Right ventricle myocardium superior (tissue), 1 donor: ENCODE measurements at regions not wholly inside any gene's neighbourhood (a gene's known extent, or its start where the extent isn't known, plus 50 kb on each side); places are given as distances from the start of the nearest gene placed in this dataset.

Experiments
- ATAC-seq: fragments of 200-7000 bp; cut with Tn5 transposase; one replicate; pipeline ENCODE4 v1.9.1; 2020; ENCODE audit warnings: mild to moderate bottlenecking; ENCODE audit not compliant: poor library complexity
- DNase-seq: peaks from one replicate; pipeline ENCODE4 v3.0.0-alpha.2; 2020
- intact Hi-C: fragments of 100-400 bp; cut with DNase I; formaldehyde crosslinking; loops from one replicate; pipeline ENCODE4 v1.11.2; 2022
- donor health status: DM: no; HTN: yes; CAD: no; lungs with severe emphysema.

- intact Hi-C loops, result no loop called here
- no peak for DNase-seq
- no peak for ATAC-seq
Observed at GRCh38 chr3:5791558-5791957, 604.1 kb downstream of the EDEM1 start.

GRCh38 chr3:5796541-5796940 is 609.0 kb downstream of the EDEM1 start:
- ATAC-seq (no peak), DNase-seq (no peak)
- intact Hi-C loops, result no loop called here

DNA sequence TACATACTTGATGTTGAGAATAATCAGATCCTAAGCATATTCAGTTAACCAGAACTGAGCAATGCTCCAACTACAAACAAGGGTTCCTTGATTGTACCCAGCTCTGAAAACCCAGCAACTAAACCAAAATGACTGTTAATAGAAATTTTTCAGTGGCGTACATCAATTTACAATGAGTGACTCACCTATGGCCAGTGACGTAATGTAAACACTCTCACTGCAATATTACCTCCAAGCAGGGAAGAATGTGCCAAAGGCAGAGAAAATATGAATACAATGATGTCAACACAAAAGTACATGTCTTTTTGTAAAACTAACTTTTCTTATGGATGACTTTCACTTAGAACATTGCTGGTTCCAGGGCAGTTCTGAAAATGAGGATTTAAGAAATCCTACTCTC is 611.3 kb downstream of the EDEM1 start:
- DNase-seq (no peak), ATAC-seq (no peak)
- intact Hi-C loops, result no loop called here

- DNase-seq (no peak), ATAC-seq (no peak)
- intact Hi-C loops, result no loop called here
Observed at GRCh38 chr3:5799398-5799797, 611.9 kb downstream of the EDEM1 start.

- ATAC-seq (no peak), DNase-seq (no peak)
- intact Hi-C loops, result no loop called here
Observed at GRCh38 chr3:5800965-5801364, 613.5 kb downstream of the EDEM1 start.

DNA sequence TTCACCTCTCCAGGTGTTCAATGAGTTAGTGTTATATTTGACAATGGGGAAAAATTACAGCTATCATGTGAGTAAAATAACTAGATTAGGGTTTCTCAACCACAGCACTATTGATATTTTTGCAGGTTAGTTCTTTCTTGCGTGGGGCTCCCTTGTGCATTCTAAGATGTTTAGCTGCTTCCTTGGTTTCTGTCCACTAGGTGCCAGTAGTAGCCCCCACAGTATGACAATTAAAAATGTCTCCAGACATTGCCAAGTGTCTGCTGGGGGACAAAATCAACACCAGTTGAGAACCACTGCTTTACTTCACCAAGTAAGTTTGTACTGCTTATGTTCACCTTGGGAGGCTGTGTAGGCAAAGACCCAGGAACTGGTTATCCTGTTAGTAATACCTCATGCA is 618.7 kb downstream of the EDEM1 start:
- ATAC-seq, result no peak
- intact Hi-C loops, result no loop called here

DNA sequence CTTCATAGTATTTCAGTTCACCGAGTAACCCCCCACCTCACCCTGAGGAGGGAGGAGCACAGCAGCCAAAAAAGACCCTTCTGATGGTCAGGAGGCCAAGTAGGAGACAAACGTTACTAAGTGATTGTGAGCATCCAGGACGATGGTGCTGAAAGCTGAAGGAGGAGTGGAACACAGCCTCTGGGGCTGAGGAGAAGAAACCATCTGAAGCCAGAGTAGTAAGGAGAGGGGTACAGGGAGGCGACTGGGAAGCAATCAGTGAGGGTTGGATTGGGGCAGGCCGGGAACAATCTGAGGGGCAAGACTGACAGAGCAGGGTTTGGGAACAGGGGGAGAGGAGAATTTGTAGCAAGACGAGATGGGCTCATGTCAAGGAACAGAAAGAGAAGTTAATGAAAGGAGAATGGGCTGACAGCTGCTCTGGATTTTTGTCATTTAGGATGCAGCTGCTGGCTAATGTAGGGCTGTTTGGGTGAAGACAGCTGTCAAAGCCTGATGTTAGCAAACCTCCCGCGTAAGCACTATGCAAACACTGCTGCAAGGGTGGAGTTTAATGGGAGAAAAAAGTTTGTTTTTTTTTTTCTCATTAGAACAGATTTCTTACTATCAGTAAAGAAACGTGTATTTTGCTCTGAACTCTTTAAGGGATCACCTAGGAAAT is 622.2 kb downstream of the EDEM1 start:
- intact Hi-C loops, result no loop called here
- ATAC-seq, result no peak
- DNase-seq, result no peak

More for the DNA sequence above, 618.7 kb downstream of the EDEM1 start:
- DNase-seq, result no peak

GRCh38 chr3:5811016-5811415 is 623.5 kb downstream of the EDEM1 start:
- no peak for DNase-seq
- intact Hi-C loops, result no loop called here
- no peak for ATAC-seq

- ATAC-seq (no peak), DNase-seq (no peak)
- intact Hi-C loops, result no loop called here
Observed at GRCh38 chr3:5813521-5813920, 626.0 kb downstream of the EDEM1 start.

DNA sequence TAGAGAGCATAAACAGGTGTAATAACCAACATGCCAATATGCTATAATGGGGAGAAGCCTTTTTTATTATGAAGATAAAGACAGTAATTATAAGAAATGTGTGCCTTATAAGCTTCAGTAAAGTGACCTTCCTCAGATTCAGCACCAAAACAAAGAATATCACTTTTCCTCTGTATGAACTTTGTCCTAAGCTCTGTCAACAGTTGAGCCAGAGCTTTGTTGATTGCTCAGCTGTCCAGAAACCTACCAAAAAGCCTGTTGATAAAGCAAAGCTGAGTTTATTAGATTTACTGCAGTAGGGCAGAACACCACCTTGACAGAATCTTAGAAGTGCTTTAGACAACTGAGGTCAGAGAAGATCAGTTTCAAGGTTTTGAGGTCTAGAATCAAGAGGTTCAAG is 635.3 kb downstream of the EDEM1 start:
- DNase-seq (no peak), ATAC-seq (no peak)
- intact Hi-C loops, result no loop called here

GRCh38 chr3:5826467-5826866 is 639.0 kb downstream of the EDEM1 start:
- ATAC-seq, result no peak
- DNase-seq, result no peak
- intact Hi-C loops, result no loop called here

DNA sequence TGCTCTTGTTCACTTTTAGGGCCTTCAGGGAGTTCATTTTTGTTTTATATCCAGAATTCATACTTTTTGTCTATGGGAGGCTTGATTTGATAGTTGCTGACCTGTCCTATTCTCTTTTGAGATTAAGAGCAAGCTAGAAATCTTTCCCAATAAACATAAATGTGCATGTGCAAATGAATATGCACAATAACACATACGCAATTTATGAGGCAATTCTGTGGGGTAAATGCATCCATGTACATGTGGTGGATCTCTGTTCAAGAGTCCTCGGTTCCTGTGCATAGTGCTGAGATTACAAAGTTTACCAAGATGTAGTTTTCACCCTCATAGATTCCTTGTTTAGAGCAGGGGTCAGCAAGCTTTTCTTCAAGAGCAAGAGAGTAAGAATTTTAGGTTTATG is 640.7 kb downstream of the EDEM1 start:
- intact Hi-C loops, result no loop called here
- DNase-seq (no peak), ATAC-seq (no peak)

- DNase-seq (no peak), ATAC-seq (no peak)
- intact Hi-C loops, result no loop called here
Observed at GRCh38 chr3:5840056-5840455, 652.5 kb downstream of the EDEM1 start.

DNA sequence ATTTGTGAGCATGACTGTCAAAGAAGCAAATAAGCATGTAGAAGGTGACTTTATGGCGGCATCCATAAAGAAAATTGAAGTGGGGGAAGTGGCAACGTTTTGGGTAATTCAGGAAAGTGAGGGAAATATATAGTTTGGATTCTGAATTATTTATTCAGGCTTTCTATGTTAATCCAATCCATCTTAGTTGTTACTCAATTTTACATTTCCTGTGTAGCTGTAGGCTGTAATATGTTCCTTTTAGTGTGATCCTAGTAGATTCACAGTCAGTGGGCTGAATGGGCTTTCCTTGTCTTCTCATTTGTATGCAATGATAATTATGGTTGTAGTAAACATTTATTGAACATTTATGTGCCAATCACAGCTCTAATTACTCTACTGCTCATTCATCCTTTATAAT is 654.1 kb downstream of the EDEM1 start:
- DNase-seq, result no peak
- ATAC-seq, result no peak
- intact Hi-C loops, result no loop called here

DNA sequence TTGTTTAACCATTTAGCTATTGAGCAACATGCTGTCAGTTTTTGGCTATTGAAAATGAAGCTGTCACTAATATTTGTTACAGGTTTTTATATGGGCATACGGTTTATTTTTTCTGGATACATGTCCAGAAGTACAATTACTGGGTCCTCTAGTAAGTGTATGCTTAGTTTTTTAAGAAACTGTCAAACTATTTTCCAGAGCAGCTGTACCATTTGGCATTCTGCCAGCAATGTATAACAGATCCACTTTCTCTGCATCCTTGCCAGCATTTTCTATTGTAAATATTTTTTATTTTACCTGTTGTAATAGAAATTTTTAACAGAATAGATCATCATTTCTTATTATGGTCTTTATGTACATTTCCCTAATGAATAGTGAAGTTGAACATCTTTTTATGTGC is 658.8 kb downstream of the EDEM1 start:
- ATAC-seq, result no peak
- intact Hi-C loops, result no loop called here

GRCh38 chr3:5861151-5861550 is 673.6 kb downstream of the EDEM1 start:
- intact Hi-C loops, result no loop called here
- no peak for ATAC-seq
- no peak for DNase-seq

More for the DNA sequence above, 658.8 kb downstream of the EDEM1 start:
- DNase-seq, result no peak

GRCh38 chr3:5874931-5875341 is 687.4 kb downstream of the EDEM1 start:
- no peak for DNase-seq
- intact Hi-C loops, result no loop called here

DNA sequence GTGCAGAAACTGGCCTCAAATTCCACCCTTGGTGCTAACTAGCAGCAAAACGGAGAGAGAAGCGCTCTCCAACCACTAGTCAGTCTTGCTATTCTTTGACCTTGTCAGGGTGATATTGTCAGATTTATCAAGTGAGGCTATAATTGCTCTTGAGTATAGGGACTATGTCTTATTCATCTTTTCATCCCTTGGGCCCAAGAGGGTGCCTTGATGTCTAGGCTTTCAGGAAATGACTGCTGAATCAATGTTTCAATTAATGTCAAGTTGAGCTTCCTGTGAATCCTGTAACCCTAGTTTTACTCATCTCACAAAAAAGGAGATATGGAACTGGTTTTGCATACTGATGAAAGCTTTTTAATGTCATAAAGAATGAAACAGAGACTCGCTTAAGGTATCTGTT is 701.3 kb downstream of the EDEM1 start:
- ATAC-seq (no peak), DNase-seq (no peak)
- intact Hi-C loops, result no loop called here

More at GRCh38 chr3:5874931-5875341, 687.4 kb downstream of the EDEM1 start:
- no peak for ATAC-seq

- intact Hi-C loops, result no loop called here
- no peak for DNase-seq
Observed at GRCh38 chr3:5889374-5889773, 701.9 kb downstream of the EDEM1 start.

GRCh38 chr3:5891711-5892110 is 704.2 kb downstream of the EDEM1 start:
- no peak for DNase-seq
- intact Hi-C loops, result no loop called here
- no peak for ATAC-seq

More at GRCh38 chr3:5889374-5889773, 701.9 kb downstream of the EDEM1 start:
- no peak for ATAC-seq

GRCh38 chr3:5898106-5898505 is 710.6 kb downstream of the EDEM1 start:
- no peak for DNase-seq
- no peak for ATAC-seq

More at GRCh38 chr3:5898106-5898505, 710.6 kb downstream of the EDEM1 start:
- intact Hi-C loops, result no loop called here
